CD4-positive, CD25-positive, alpha-beta regulatory T cell (primary cell): ENCODE measurements at regions not wholly inside any gene's neighbourhood (a gene's known extent, or its start where the extent isn't known, plus 50 kb on each side); places are given as distances from the start of the nearest gene placed in this dataset.

Source experiments
- ATAC-seq, 2 donors: fragments of 150-1000 bp; cut with Tn5 transposase; one replicate each; pipeline ENCODE4 v1.10.0; 2021; ENCODE audit warnings: low read depth in 2 of 2, moderate number of reproducible peaks in 2 of 2, moderate library complexity in 1 of 2
- DNase-seq, 3 donors: peaks; one replicate each; pipeline versions ENCODE4 v3.0.0 to v3.0.0-alpha.2; 2012 to 2022; ENCODE audit warnings: mixed read lengths in 1 of 3
- H3K27ac ChIP-seq: one replicate; pipeline ENCODE4 v1.7.0; 2013; ENCODE audit warnings: mild to moderate bottlenecking, low read length; ENCODE audit not compliant: insufficient read depth, poor library complexity, severe bottlenecking
- H3K27me3 ChIP-seq: one replicate; pipeline ENCODE4 v1.7.0; 2013; ENCODE audit warnings: low read length; ENCODE audit not compliant: control insufficient read depth, insufficient read depth
- H3K36me3 ChIP-seq: one replicate; pipeline ENCODE4 v1.7.0; 2013; ENCODE audit warnings: mild to moderate bottlenecking, low read length, moderate library complexity; ENCODE audit not compliant: control insufficient read depth, insufficient read depth
- H3K4me1 ChIP-seq: 2 replicates; pipeline ENCODE4 v1.7.0; 2013; ENCODE audit warnings: mild to moderate bottlenecking, low read length; ENCODE audit not compliant: insufficient read depth, control insufficient read depth, poor library complexity, severe bottlenecking
- H3K4me3 ChIP-seq: one replicate; pipeline ENCODE4 v1.7.0; 2013; ENCODE audit warnings: low read depth, mild to moderate bottlenecking, low read length, moderate library complexity
- H3K9me3 ChIP-seq, 2 experiments: 1 replicate in 1 of 2; 2 replicates in 1 of 2; pipeline ENCODE4 v1.7.0; 2013; ENCODE audit warnings: low read length in 2 of 2, mild to moderate bottlenecking in 1 of 2, moderate library complexity in 1 of 2; ENCODE audit not compliant: control insufficient read depth in 2 of 2
- H3K27ac Mint-ChIP-seq, 3 donors: one replicate each; pipeline ENCODE4 v1.8.0; 2020 to 2022; ENCODE audit warnings: mild to moderate bottlenecking in 3 of 3, mixed read lengths in 3 of 3, moderate library complexity in 2 of 3
- H3K27me3 Mint-ChIP-seq: one replicate; pipeline ENCODE4 v1.8.0; 2022; ENCODE audit warnings: mild to moderate bottlenecking, mixed read lengths
- H3K36me3 Mint-ChIP-seq: one replicate; pipeline ENCODE4 v1.8.0; 2020; ENCODE audit warnings: mixed read lengths
- H3K4me1 Mint-ChIP-seq, 4 donors: one replicate each; pipeline ENCODE4 v1.8.0; 2020 to 2022; ENCODE audit warnings: mixed read lengths in 4 of 4, mild to moderate bottlenecking in 1 of 4
- H3K4me3 Mint-ChIP-seq, 4 donors: one replicate each; pipeline ENCODE4 v1.8.0; 2020 to 2022; ENCODE audit warnings: mild to moderate bottlenecking in 4 of 4, mixed read lengths in 4 of 4, moderate library complexity in 3 of 4
- H3K9me3 Mint-ChIP-seq, 7 donors: one replicate each; pipeline ENCODE4 v1.8.0; 2020 to 2022; ENCODE audit warnings: mixed read lengths in 7 of 7, mild to moderate bottlenecking in 3 of 7, moderate library complexity in 2 of 7

DNA sequence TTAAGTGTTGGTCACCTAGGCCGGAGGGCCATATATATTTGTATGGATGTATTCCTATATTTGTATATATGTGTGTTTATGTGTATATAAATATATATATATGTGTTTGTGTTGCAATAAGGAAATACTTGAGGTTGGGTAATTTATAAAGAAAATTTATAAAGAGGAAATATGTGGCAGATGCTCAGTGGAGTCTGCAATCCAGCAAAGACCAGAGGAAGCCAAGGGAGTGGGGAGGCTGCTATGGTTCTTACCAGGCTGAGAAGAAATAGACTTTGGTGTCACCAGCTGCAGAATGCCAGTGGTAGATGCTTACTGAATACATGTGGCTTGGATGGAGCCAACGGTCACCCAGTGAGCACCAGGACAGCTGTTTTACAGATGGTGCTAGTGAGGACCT lies 97.4 kb upstream of the ELOVL5 start:
- peaks cover 29% of the 10 kb centered on the region for H3K27me3 Mint-ChIP-seq

DNA sequence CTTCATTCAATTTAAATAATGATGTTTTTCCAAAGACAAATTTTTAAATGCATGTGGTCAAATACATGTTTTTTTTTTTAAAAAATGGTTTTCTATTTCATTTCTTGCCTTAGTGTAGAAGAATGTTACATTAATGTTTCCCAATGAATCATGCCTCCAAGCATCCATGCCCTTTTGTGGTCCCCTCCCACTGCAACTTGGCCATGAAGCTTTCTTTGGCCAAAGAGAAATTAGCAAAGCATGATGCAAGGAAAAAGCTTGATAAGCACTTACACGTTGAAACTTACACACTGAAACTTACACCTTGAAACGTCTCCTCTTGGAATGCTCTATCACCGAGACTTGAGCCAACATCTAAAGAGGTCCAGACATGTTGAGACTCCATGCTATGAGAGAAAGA lies 93.0 kb upstream of the ELOVL5 start:
- DNase-seq (no peak), ATAC-seq (no peak)
- H3K27ac ChIP-seq = no peak overlapping the region
- no peak overlapping the region for H3K4me3 ChIP-seq
- Mint-ChIP-seq H3K4me3 (no peak overlapping the region), H3K36me3 (no peaks in the 10 kb centered on the region), H3K27me3 (peaks cover 30% of the 10 kb centered on the region), H3K4me1 (no peaks in the 10 kb centered on the region), H3K27ac (no peak overlapping the region), H3K9me3 (no peaks in the 10 kb centered on the region)
- H3K4me1 ChIP-seq = no peaks in the 10 kb centered on the region
- H3K36me3 ChIP-seq = no peaks in the 10 kb centered on the region
- no peaks in the 10 kb centered on the region for H3K9me3 ChIP-seq
- peaks cover 3% of the 10 kb centered on the region for H3K27me3 ChIP-seq

More for the DNA sequence above, 97.4 kb upstream of the ELOVL5 start:
- H3K36me3 ChIP-seq = no peaks in the 10 kb centered on the region
- ATAC-seq (no peak), DNase-seq (no peak)
- no peak overlapping the region for H3K27ac Mint-ChIP-seq
- peaks cover 0 to 4% of the 10 kb centered on the region in 2 experiments for H3K9me3 ChIP-seq
- no peak overlapping the region for H3K4me3 Mint-ChIP-seq
- no peaks in the 10 kb centered on the region for H3K4me1 Mint-ChIP-seq
- H3K9me3 Mint-ChIP-seq = peaks cover 0 to 5% (median 0%) of the 10 kb centered on the region in 7 donors
- peaks cover 6% of the 10 kb centered on the region for H3K27me3 ChIP-seq
- H3K4me3 ChIP-seq = no peak overlapping the region
- H3K36me3 Mint-ChIP-seq = no peaks in the 10 kb centered on the region
- no peak overlapping the region for H3K27ac ChIP-seq
- no peaks in the 10 kb centered on the region for H3K4me1 ChIP-seq

DNA sequence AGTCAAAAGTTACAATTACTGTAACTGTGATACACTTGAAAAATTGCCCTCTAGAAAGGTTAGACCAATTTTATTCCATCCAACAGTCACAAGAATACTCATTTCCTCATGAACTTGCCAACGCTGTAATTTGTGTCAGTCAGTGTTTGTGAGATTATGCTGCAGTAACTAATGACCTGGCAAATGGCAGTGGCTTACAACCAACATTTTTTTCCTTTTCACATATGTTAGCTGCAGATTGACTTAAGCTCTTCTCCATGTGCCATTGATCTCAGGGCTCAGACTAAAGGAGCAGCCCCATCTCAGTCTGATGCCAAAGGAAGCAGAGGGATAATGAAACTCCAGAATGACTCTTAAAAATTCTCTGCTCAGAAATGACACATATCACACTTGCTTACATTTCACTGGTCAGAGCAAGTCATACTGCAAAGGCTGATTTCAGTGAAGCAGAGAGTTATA lies 92.3 kb upstream of the ELOVL5 start:
- no peak overlapping the region for H3K27ac Mint-ChIP-seq
- H3K4me3 ChIP-seq = no peak overlapping the region
- no peaks in the 10 kb centered on the region for H3K4me1 Mint-ChIP-seq
- H3K36me3 ChIP-seq = no peaks in the 10 kb centered on the region
- ATAC-seq = no peak
- H3K9me3 ChIP-seq = no peaks in the 10 kb centered on the region
- H3K9me3 Mint-ChIP-seq = no peaks in the 10 kb centered on the region
- no peaks in the 10 kb centered on the region for H3K4me1 ChIP-seq
- H3K27me3 Mint-ChIP-seq = peaks cover 24% of the 10 kb centered on the region
- no peak overlapping the region for H3K4me3 Mint-ChIP-seq
- peak in 1 of 3 donors; percentile 13 for DNase-seq
- H3K36me3 Mint-ChIP-seq = no peaks in the 10 kb centered on the region
- peaks cover 3% of the 10 kb centered on the region for H3K27me3 ChIP-seq
- H3K27ac ChIP-seq = no peak overlapping the region

DNA sequence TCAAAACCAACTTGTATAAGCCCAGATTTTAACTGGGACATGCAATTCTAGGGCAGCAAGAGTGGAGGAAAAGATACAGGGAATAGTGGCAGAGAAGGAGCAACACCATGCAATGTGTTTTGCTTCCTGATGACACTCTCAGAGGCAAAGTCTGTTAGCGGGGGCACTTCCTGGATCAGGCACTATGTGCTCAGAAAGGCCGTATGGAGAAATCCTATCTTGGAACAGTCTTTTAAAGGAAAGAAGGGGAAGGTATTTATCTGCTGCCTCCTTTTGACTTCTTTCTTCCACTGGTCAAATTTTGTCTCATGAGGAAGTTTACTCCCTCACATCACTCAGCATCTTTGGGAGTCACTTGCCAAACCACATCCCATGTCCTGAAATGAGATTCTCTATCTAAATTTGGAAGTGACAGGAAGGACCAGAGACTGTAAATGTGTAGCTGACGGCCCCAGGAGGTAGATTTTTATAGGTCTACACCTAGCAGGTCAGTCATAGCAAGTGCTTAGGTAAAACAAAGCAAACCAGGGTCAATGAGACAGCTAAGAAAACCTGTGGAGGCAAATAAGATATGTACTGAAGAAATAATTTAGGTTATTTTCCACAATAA lies 91.7 kb upstream of the ELOVL5 start:
- H3K9me3 Mint-ChIP-seq = no peaks in the 10 kb centered on the region
- Histone ChIP-seq H3K4me1 (no peaks in the 10 kb centered on the region), H3K27ac (no peak overlapping the region), H3K36me3 (no peaks in the 10 kb centered on the region), H3K9me3 (no peaks in the 10 kb centered on the region), H3K4me3 (no peak overlapping the region), H3K27me3 (no peaks in the 10 kb centered on the region)
- no peaks in the 10 kb centered on the region for H3K4me1 Mint-ChIP-seq
- no peak overlapping the region for H3K27ac Mint-ChIP-seq
- no peaks in the 10 kb centered on the region for H3K36me3 Mint-ChIP-seq
- ATAC-seq (no peak), DNase-seq (no peak)
- peaks cover 18% of the 10 kb centered on the region for H3K27me3 Mint-ChIP-seq
- H3K4me3 Mint-ChIP-seq = no peak overlapping the region

DNA sequence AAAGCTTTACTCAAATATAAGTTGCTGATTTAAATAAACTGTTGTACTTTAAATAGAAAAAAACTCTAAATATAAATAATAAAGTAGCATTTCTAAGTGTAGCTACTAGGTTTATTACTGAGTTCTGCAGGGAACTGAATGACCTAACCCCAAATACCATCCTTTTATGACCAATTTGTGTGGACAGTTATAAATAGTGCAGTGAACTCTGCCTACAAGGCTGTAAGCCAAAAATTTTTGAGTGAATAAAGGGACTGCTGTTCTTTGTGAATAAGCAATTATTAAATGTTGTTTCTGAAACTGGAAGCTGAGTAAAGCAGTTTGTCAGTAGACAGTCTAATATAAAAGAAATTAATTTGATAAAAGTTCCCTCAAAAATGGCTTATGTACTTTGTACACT lies 90.8 kb upstream of the ELOVL5 start:
- Histone ChIP-seq H3K27ac (no peak overlapping the region), H3K4me3 (no peak overlapping the region), H3K27me3 (no peaks in the 10 kb centered on the region), H3K9me3 (no peaks in the 10 kb centered on the region), H3K4me1 (no peaks in the 10 kb centered on the region), H3K36me3 (no peaks in the 10 kb centered on the region)
- H3K9me3 Mint-ChIP-seq = no peaks in the 10 kb centered on the region
- H3K36me3 Mint-ChIP-seq = no peaks in the 10 kb centered on the region
- no peak overlapping the region for H3K27ac Mint-ChIP-seq
- no peak for DNase-seq
- no peaks in the 10 kb centered on the region for H3K4me1 Mint-ChIP-seq
- no peak overlapping the region for H3K4me3 Mint-ChIP-seq
- no peak for ATAC-seq
- peaks cover 11% of the 10 kb centered on the region for H3K27me3 Mint-ChIP-seq

DNA sequence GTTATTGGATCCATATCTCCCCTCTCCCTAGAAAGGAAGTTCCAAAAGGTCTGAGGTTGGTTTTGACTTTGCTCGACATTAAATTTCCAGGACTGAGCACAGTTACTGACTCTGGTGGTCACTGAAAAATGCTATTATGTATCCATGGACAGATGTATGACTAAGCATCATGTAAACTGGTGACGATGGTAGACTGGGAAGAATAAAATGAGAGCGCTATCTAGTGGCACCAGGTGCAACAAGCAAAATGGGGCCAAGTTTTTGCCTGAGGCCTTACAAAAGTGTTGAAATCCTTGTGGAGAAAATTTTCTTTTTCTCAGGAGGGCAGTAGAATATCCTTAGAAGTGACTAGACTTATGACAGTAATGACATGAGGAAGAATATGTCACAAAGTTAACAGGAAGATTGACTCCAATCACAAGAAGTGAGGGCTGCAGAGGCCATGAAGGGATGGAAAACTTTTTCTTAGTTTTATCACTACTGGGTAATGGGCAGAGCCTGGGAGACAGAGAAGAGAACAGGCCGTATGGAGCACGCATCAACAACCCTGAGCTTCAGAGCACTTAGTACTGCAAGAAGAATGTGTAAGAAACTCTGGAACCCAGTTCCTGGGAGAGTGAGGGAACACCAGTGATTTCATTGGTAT lies 88.9 kb upstream of the ELOVL5 start:
- H3K27me3 Mint-ChIP-seq = peaks cover 6% of the 10 kb centered on the region
- ATAC-seq = peak in 1 of 2 donors; percentile 53
- H3K27ac ChIP-seq = no peak overlapping the region
- H3K27ac Mint-ChIP-seq = peak overlapping the region in 1 of 3 donors; percentile 61
- no peaks in the 10 kb centered on the region for H3K9me3 Mint-ChIP-seq
- no peaks in the 10 kb centered on the region for H3K27me3 ChIP-seq
- no peaks in the 10 kb centered on the region for H3K36me3 ChIP-seq
- H3K4me1 ChIP-seq = no peaks in the 10 kb centered on the region
- no peaks in the 10 kb centered on the region for H3K36me3 Mint-ChIP-seq
- H3K9me3 ChIP-seq = no peaks in the 10 kb centered on the region
- H3K4me3 ChIP-seq = no peak overlapping the region
- no peak overlapping the region for H3K4me3 Mint-ChIP-seq
- peak in 2 of 3 donors; percentile 28 to 46 for DNase-seq
- no peaks in the 10 kb centered on the region for H3K4me1 Mint-ChIP-seq

DNA sequence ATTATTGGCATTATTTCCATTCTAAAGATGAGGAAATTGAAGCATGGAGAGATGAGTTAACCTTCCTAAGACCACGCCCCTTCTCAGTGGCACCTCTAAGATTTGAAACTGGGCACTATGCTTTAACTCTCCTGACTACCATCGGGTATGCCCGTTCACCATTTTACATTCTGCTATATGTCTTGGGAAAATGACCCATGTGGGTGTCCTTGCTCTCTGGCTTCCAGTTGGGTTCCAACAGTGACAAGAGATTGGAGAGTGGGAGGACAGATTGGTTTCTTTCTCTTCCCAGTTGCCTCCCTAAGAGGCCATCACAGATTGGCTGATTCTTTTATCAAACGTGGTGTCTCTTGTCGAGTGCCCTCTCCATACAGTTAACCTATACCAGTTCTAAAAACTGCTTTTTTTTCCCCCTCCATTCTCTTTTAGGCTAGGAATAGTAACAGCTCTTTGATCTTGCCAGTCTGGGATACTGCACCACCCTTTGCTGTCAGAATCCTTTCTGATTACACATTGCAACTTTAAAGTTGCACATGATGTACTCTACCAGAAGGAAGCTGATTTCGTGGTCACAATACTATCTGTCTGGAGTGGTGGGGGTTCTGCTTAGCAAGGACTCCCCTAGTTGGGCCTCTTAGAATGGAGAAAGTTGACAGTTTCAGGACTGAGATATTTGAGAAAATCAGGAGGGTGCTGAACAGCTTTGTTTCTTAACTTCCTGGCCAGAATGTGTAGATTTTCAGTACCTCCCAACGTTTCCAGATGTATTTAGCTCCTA lies 88.0 kb upstream of the ELOVL5 start:
- DNase-seq (no peak), ATAC-seq (no peak)
- H3K4me3 ChIP-seq = no peak overlapping the region
- peaks cover 6% of the 10 kb centered on the region for H3K27me3 Mint-ChIP-seq
- H3K36me3 ChIP-seq = no peaks in the 10 kb centered on the region
- H3K4me3 Mint-ChIP-seq = no peak overlapping the region
- H3K27ac ChIP-seq = no peak overlapping the region
- no peak overlapping the region for H3K27ac Mint-ChIP-seq
- no peaks in the 10 kb centered on the region for H3K9me3 Mint-ChIP-seq
- no peaks in the 10 kb centered on the region for H3K4me1 ChIP-seq
- H3K4me1 Mint-ChIP-seq = peaks cover 0 to 3% (median 0%) of the 10 kb centered on the region in 4 donors
- H3K36me3 Mint-ChIP-seq = no peaks in the 10 kb centered on the region
- H3K27me3 ChIP-seq = no peaks in the 10 kb centered on the region
- no peaks in the 10 kb centered on the region for H3K9me3 ChIP-seq
